WI38 (cell line): ENCODE measurements at regions not wholly inside any gene's neighbourhood (a gene's known extent, or its start where the extent isn't known, plus 50 kb on each side); places are given as distances from the start of the nearest gene placed in this dataset.

Experiments
- H3K4me3 ChIP-seq: 2 replicates; pipeline ENCODE4 v1.5.1; 2011; ENCODE audit warnings: low read depth, mild to moderate bottlenecking, control low read depth, low read length
- TF ChIP-seq, protein P1 (sequence below): IDR thresholded peaks from 2 replicates; pipeline ENCODE4 v1.5.1; 2012; ENCODE audit warnings: low read depth, mild to moderate bottlenecking, control low read depth, low read length

- TF ChIP-seq, protein P1, sequence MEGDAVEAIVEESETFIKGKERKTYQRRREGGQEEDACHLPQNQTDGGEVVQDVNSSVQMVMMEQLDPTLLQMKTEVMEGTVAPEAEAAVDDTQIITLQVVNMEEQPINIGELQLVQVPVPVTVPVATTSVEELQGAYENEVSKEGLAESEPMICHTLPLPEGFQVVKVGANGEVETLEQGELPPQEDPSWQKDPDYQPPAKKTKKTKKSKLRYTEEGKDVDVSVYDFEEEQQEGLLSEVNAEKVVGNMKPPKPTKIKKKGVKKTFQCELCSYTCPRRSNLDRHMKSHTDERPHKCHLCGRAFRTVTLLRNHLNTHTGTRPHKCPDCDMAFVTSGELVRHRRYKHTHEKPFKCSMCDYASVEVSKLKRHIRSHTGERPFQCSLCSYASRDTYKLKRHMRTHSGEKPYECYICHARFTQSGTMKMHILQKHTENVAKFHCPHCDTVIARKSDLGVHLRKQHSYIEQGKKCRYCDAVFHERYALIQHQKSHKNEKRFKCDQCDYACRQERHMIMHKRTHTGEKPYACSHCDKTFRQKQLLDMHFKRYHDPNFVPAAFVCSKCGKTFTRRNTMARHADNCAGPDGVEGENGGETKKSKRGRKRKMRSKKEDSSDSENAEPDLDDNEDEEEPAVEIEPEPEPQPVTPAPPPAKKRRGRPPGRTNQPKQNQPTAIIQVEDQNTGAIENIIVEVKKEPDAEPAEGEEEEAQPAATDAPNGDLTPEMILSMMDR = no peak
- H3K4me3 ChIP-seq = no peak overlapping the region
These were observed 372.7 kb downstream of the EDEM1 start for GRCh38 chr3:5560199-5560598.

- H3K4me3 ChIP-seq = no peak overlapping the region
These were observed 376.2 kb downstream of the EDEM1 start for GRCh38 chr3:5563537-5564277.

GRCh38 chr3:5564278-5564666, 376.8 kb downstream of the EDEM1 start:
- TF ChIP-seq, protein P1 = no peak
- no peak overlapping the region for H3K4me3 ChIP-seq

More at GRCh38 chr3:5563537-5564277, 376.2 kb downstream of the EDEM1 start:
- TF ChIP-seq, protein P1 = no peak

DNA sequence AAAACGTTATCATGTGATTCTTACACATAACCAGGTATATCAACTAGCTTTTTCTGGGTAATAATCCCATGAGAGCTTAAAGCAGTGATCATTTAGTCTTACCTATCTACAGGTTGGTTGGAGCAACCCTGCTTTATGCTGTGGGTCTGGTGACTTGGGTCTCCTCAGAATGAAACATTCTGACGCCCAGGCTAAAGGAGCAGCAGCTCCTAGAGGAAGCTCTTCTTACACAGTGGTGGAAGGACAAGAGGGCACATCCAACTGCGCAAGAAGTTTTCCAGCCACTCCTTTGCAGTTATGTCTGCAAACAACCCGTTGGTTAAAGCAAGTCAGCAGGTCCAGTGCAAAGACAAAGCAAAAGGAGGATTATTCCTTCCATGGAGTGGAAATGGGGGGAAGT, 377.5 kb downstream of the EDEM1 start:
- TF ChIP-seq, protein P1 = no peak
- H3K4me3 ChIP-seq = no peak overlapping the region

DNA sequence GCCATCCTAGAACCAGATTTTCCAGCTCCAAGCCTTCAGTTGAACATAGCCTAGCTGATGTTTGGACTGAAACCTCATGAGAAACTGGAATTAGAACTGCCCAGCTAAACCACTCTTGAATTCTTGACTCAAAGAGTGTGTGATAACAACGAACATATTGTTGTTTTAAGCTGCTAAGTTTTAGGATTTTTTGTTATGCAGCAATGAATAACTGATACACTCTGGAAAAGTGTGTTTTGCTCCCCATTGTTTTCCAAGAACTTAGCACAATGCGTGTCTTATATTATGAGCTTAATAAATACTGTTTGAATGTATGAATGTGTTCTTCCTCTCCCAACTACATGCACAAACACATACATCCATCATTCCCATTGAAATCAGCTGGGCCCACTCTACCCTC, 379.6 kb downstream of the EDEM1 start:
- no peak overlapping the region for H3K4me3 ChIP-seq
- TF ChIP-seq, protein P1 = no peak

GRCh38 chr3:5568451-5568850, 380.9 kb downstream of the EDEM1 start:
- H3K4me3 ChIP-seq = no peak overlapping the region
- TF ChIP-seq, protein P1 = no peak

GRCh38 chr3:5569152-5569551, 381.6 kb downstream of the EDEM1 start:
- TF ChIP-seq, protein P1 = no peak
- no peak overlapping the region for H3K4me3 ChIP-seq
